ENCODE measurements at regions not wholly inside any gene's neighbourhood (a gene's known extent, or its start where the extent isn't known, plus 50 kb on each side); places are given as distances from the start of the nearest gene placed in this dataset.

- Histone ChIP-seq H3K27me3 (ENCODE audit: control insufficient read depth in 4 of 4, insufficient read depth in 4 of 4, low read length in 3 of 4) (no peaks in the 10 kb centered on the region), H3K9ac (ENCODE audit: low read depth in 1 of 2, low read length in 2 of 2) (no peak overlapping the region), H3K4me3 (ENCODE audit: low read depth in 1 of 3, low read length in 3 of 3) (no peak overlapping the region), H3K9me3 (ENCODE audit: control insufficient read depth in 4 of 4, low read length in 3 of 4) (no peaks in the 10 kb centered on the region), H3K27ac (ENCODE audit: low read depth in 1 of 2, low read length in 2 of 2) (no peak overlapping the region), H3K4me1 (ENCODE audit: control insufficient read depth in 4 of 4, insufficient read depth in 4 of 4, low read length in 3 of 4) (no peaks in the 10 kb centered on the region), H3K36me3 (ENCODE audit: control insufficient read depth in 4 of 4, insufficient read depth in 3 of 4, low read depth in 1 of 4, low read length in 3 of 4) (no peaks in the 10 kb centered on the region)
- TF ChIP-seq TAF1 (conservative IDR thresholded peaks at IDR 0.05) (no peak), GABPA (IDR thresholded peaks at IDR 0.05 in 1 of 2, conservative IDR thresholded peaks at IDR 0.05 in 1 of 2) (no peak), RAD21 (IDR thresholded peaks at IDR 0.05) (peak; percentile 88 to 94), ATF3 (IDR thresholded peaks at IDR 0.05) (no peak), CTCF (IDR thresholded peaks at IDR 0.05; ENCODE audit: low read depth, low read length, missing input control) (peak; percentile 55)
- 3% methylated on average over 1 of the region's 1 CpG for WGBS
- no peak for DNase-seq (ENCODE audit: low spot score)
These were observed 108.5 kb upstream of the COL5A2 start for GRCh38 chr2:189287982-189288521.

- no peaks in the 10 kb centered on the region for H3K36me3 ChIP-seq (ENCODE audit: control insufficient read depth in 4 of 4, insufficient read depth in 3 of 4, low read depth in 1 of 4, low read length in 3 of 4)
- WGBS = 93% methylated on average over 1 of the region's 1 CpG
These were observed 111.9 kb upstream of the COL5A2 start for GRCh38 chr2:189291460-189291859.

More at GRCh38 chr2:189291460-189291859, 111.9 kb upstream of the COL5A2 start:
- Histone ChIP-seq H3K4me1 (ENCODE audit: control insufficient read depth in 4 of 4, insufficient read depth in 4 of 4, low read length in 3 of 4) (no peaks in the 10 kb centered on the region), H3K9me3 (ENCODE audit: control insufficient read depth in 4 of 4, low read length in 3 of 4) (no peaks in the 10 kb centered on the region), H3K9ac (ENCODE audit: low read depth in 1 of 2, low read length in 2 of 2) (no peak overlapping the region), H3K27me3 (ENCODE audit: control insufficient read depth in 4 of 4, insufficient read depth in 4 of 4, low read length in 3 of 4) (no peaks in the 10 kb centered on the region), H3K27ac (ENCODE audit: low read depth in 1 of 2, low read length in 2 of 2) (no peak overlapping the region), H3K4me3 (ENCODE audit: low read depth in 1 of 3, low read length in 3 of 3) (no peak overlapping the region)
- DNase-seq (ENCODE audit: low spot score) = no peak
- no peak for TF ChIP-seq FOXA1 (IDR thresholded peaks at IDR 0.05)
- no peak for TF ChIP-seq YY1 (IDR thresholded peaks at IDR 0.05)
- TF ChIP-seq REST (IDR thresholded peaks at IDR 0.05) = no peak
- no peak for TF ChIP-seq RAD21 (IDR thresholded peaks at IDR 0.05)
- no peak for TF ChIP-seq ATF3 (IDR thresholded peaks at IDR 0.05)
- TF ChIP-seq FOXA2 (IDR thresholded peaks at IDR 0.05) = no peak
- no peak for TF ChIP-seq GABPA (IDR thresholded peaks at IDR 0.05 in 1 of 2, conservative IDR thresholded peaks at IDR 0.05 in 1 of 2)
- TF ChIP-seq EGR1 (IDR thresholded peaks at IDR 0.05; ENCODE audit: low read depth in 2 of 2) = no peak
- TF ChIP-seq CTCF (IDR thresholded peaks at IDR 0.05; ENCODE audit: low read depth, low read length, missing input control) = no peak
- no peak for TF ChIP-seq JUND (IDR thresholded peaks at IDR 0.05)
- TF ChIP-seq SP1 (IDR thresholded peaks at IDR 0.05) = no peak
- TF ChIP-seq NR2F2 (IDR thresholded peaks at IDR 0.05) = no peak
- no peak for TF ChIP-seq MAX (IDR thresholded peaks at IDR 0.05)
- no peak for TF ChIP-seq TAF1 (conservative IDR thresholded peaks at IDR 0.05)
- TF ChIP-seq HNF4A (conservative IDR thresholded peaks at IDR 0.05) = no peak
- no peak for TF ChIP-seq ZBTB33 (IDR thresholded peaks at IDR 0.05)
- TF ChIP-seq RXRA (IDR thresholded peaks at IDR 0.05) = no peak
- no peak for TF ChIP-seq HNF4G (IDR thresholded peaks at IDR 0.05)

Measured in liver (tissue), 8 donors.